Astrocyte (in vitro differentiated cells and primary cell): ENCODE measurements at regions not wholly inside any gene's neighbourhood (a gene's known extent, or its start where the extent isn't known, plus 50 kb on each side); places are given as distances from the start of the nearest gene placed in this dataset.

ENCODE experiments used
- DNase-seq: peaks from one replicate; pipeline ENCODE4 v3.0.0-alpha.2; 2010; ENCODE audit warnings: low read depth
- FAIRE-seq: peaks from 2 replicates; lab custom pipeline; 2011; peaks lifted over from hg19 to GRCh38; lab: Jason Lieb, UNC
- H2AFZ ChIP-seq: 2 replicates; pipeline ENCODE4 v1.6.0; 2012; ENCODE audit warnings: low read depth, low read length, inconsistent platforms
- H3K27ac ChIP-seq: 2 replicates; pipeline ENCODE4 v1.5.1; 2011; ENCODE audit warnings: low read depth, low read length, inconsistent platforms
- H3K27me3 ChIP-seq: 2 replicates; pipeline ENCODE4 v1.6.0; 2011; ENCODE audit warnings: low read length, inconsistent platforms; ENCODE audit not compliant: insufficient read depth
- H3K36me3 ChIP-seq: 2 replicates; pipeline ENCODE4 v1.5.1; 2011; ENCODE audit warnings: low read length, inconsistent platforms; ENCODE audit not compliant: insufficient read depth
- H3K4me1 ChIP-seq: 2 replicates; pipeline ENCODE4 v1.5.1; 2011; ENCODE audit warnings: low read length, inconsistent platforms; ENCODE audit not compliant: insufficient read depth
- H3K4me2 ChIP-seq: 2 replicates; pipeline ENCODE4 v1.6.0; 2012; ENCODE audit warnings: low read length, inconsistent platforms
- H3K4me3 ChIP-seq: 2 replicates; pipeline ENCODE4 v1.5.1; 2011; ENCODE audit warnings: low read depth, mild to moderate bottlenecking, low read length, inconsistent platforms; ENCODE audit not compliant: insufficient read depth
- H3K79me2 ChIP-seq: 2 replicates; pipeline ENCODE4 v1.6.0; 2012; ENCODE audit warnings: mild to moderate bottlenecking, low read length, inconsistent platforms; ENCODE audit not compliant: insufficient read depth
- H3K9ac ChIP-seq: 2 replicates; pipeline ENCODE4 v1.6.0; 2012; ENCODE audit warnings: mild to moderate bottlenecking, low read length, inconsistent platforms
- H3K9me3 ChIP-seq: 2 replicates; pipeline ENCODE4 v1.5.1; 2012; ENCODE audit warnings: low read depth, mild to moderate bottlenecking, low read length, inconsistent platforms; ENCODE audit not compliant: insufficient read depth
- H4K20me1 ChIP-seq: 2 replicates; pipeline ENCODE4 v1.6.0; 2012; ENCODE audit warnings: low read length, inconsistent platforms; ENCODE audit not compliant: insufficient read depth
- H3K27ac Mint-ChIP-seq: one replicate; pipeline ENCODE4 v1.8.0; 2021; ENCODE audit warnings: mild to moderate bottlenecking, mixed read lengths; ENCODE audit not compliant: unreplicated experiment
- H3K27me3 Mint-ChIP-seq: one replicate; pipeline ENCODE4 v1.8.0; 2021; ENCODE audit warnings: low read depth, mixed read lengths; ENCODE audit not compliant: unreplicated experiment
- H3K36me3 Mint-ChIP-seq: one replicate; pipeline ENCODE4 v1.8.0; 2021; ENCODE audit warnings: low read depth, mixed read lengths; ENCODE audit not compliant: unreplicated experiment
- H3K4me1 Mint-ChIP-seq: one replicate; pipeline ENCODE4 v1.8.0; 2021; ENCODE audit warnings: low read depth, mixed read lengths; ENCODE audit not compliant: unreplicated experiment
- H3K4me3 Mint-ChIP-seq: one replicate; pipeline ENCODE4 v1.8.0; 2021; ENCODE audit warnings: mild to moderate bottlenecking, moderate library complexity, mixed read lengths; ENCODE audit not compliant: unreplicated experiment
- H3K9me3 Mint-ChIP-seq: one replicate; pipeline ENCODE4 v1.8.0; 2021; ENCODE audit warnings: mild to moderate bottlenecking, mixed read lengths; ENCODE audit not compliant: unreplicated experiment
- EZH2 ChIP-seq: IDR thresholded peaks from 2 replicates; pipeline ENCODE4 v1.6.1; 2012; ENCODE audit warnings: mild to moderate bottlenecking, low read length, inconsistent platforms; ENCODE audit not compliant: insufficient read depth
- TF ChIP-seq, protein P1 (sequence below): IDR thresholded peaks from 2 replicates; pipeline ENCODE4 v1.5.1; 2011; ENCODE audit warnings: low read depth, mild to moderate bottlenecking, inconsistent platforms, low read length, moderate library complexity; ENCODE audit not compliant: insufficient read depth

DNA sequence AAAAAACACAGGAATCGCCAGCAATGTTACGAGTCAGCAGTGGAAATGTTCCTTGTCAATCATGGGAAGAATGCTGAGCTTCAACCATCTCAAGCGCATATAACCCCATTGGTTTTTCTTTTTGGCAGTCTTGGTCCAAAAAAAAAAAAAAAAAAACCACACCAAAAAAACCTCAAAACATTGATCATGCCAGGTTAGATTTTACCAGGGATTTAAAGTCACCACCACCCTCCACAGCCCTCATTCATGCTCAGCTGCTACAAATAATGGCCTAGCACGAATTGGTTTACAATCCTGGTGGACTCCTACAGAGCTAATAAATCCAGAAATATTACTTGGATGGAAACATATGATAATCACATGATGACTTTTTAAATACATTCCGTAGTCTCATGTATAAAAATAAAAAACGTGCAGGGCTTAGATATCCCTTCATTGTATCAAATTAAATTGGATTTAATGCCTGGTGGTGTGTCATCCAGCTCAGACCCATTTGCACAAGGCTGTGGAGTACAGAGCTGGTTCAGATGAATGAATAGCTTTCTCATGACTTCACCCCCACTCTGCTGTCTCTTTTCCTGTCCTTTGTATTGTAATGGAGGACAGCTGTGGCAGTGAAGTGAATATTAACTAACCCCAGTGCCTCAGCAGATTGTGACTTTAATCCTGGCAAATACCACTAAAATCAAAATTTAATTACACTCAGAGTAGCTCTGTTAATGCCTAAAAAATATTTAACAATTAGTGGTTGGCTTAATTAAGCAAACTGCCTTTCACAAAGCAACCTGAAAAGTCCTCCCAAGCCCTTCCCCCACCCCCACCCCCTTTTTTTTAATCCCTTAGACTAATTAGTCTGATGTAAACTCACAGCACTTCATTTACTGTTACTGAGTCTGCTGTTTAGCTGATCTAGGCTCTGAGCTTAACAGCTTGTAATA, 626.5 kb upstream of the ZNF608 start:
- peak overlapping the region; percentile 30 for H2AFZ ChIP-seq
- FAIRE-seq: peak; percentile 20
- no peak overlapping the region for H3K4me3 ChIP-seq
- H3K36me3 ChIP-seq: no peaks in the 10 kb centered on the region
- Mint-ChIP-seq H3K9me3 (no peaks in the 10 kb centered on the region), H3K27ac (peak overlapping the region; percentile 79), H3K27me3 (no peaks in the 10 kb centered on the region), H3K36me3 (no peaks in the 10 kb centered on the region), H3K4me1 (peaks cover 18% of the 10 kb centered on the region), H3K4me3 (no peak overlapping the region)
- H3K4me2 ChIP-seq: peak overlapping the region; percentile 26
- no peaks in the 10 kb centered on the region for H3K79me2 ChIP-seq
- H3K4me1 ChIP-seq: peaks cover 9% of the 10 kb centered on the region
- no peak overlapping the region for H3K9ac ChIP-seq
- DNase-seq: peak; percentile 74
- H3K27ac ChIP-seq: peak overlapping the region; percentile 2
- H3K27me3 ChIP-seq: no peaks in the 10 kb centered on the region
- TF ChIP-seq, protein P1, sequence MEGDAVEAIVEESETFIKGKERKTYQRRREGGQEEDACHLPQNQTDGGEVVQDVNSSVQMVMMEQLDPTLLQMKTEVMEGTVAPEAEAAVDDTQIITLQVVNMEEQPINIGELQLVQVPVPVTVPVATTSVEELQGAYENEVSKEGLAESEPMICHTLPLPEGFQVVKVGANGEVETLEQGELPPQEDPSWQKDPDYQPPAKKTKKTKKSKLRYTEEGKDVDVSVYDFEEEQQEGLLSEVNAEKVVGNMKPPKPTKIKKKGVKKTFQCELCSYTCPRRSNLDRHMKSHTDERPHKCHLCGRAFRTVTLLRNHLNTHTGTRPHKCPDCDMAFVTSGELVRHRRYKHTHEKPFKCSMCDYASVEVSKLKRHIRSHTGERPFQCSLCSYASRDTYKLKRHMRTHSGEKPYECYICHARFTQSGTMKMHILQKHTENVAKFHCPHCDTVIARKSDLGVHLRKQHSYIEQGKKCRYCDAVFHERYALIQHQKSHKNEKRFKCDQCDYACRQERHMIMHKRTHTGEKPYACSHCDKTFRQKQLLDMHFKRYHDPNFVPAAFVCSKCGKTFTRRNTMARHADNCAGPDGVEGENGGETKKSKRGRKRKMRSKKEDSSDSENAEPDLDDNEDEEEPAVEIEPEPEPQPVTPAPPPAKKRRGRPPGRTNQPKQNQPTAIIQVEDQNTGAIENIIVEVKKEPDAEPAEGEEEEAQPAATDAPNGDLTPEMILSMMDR: no peak
- no peak for TF ChIP-seq EZH2
- H4K20me1 ChIP-seq: no peaks in the 10 kb centered on the region
- no peaks in the 10 kb centered on the region for H3K9me3 ChIP-seq

DNA sequence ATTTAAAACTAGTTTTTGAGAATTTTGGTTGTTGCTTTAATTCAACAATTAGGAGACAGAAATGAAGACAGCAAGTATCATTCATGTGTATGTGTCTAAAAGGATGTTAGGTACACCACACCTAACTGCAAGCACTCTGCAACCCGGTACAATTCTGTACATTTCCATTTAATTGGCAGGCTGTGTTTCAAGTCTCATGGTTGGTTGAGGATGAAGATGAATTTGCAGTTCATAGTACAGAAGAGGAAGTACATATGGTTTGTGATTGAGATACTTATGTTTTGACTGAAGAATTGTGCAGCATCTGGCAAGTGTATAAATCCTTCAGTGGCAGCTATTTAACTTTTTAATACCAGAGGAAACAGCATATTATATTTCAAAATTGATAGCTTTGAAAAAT, 628.7 kb upstream of the ZNF608 start:
- no peak for FAIRE-seq
- no peak for DNase-seq
- no peaks in the 10 kb centered on the region for H3K79me2 ChIP-seq
- H3K27me3 ChIP-seq: no peaks in the 10 kb centered on the region
- H4K20me1 ChIP-seq: no peaks in the 10 kb centered on the region
- H3K9ac ChIP-seq: no peak overlapping the region
- H3K4me1 ChIP-seq: peaks cover 9% of the 10 kb centered on the region
- Mint-ChIP-seq H3K27ac (no peak overlapping the region), H3K4me3 (no peak overlapping the region), H3K36me3 (no peaks in the 10 kb centered on the region), H3K9me3 (no peaks in the 10 kb centered on the region), H3K4me1 (peaks cover 18% of the 10 kb centered on the region), H3K27me3 (no peaks in the 10 kb centered on the region)
- H3K4me2 ChIP-seq: no peak overlapping the region
- H2AFZ ChIP-seq: no peak overlapping the region
- no peaks in the 10 kb centered on the region for H3K9me3 ChIP-seq
- no peak overlapping the region for H3K27ac ChIP-seq
- no peak overlapping the region for H3K4me3 ChIP-seq
- H3K36me3 ChIP-seq: no peaks in the 10 kb centered on the region
- TF ChIP-seq, protein P1: no peak
- no peak for TF ChIP-seq EZH2
